NCI-H2171 treated with DMSO at 0.1 percent for 48 hours (cell line): ENCODE measurements at regions not wholly inside any gene's neighbourhood (a gene's known extent, or its start where the extent isn't known, plus 50 kb on each side); places are given as distances from the start of the nearest gene placed in this dataset.

Experiments used
- DNase-seq: peaks from one replicate; lab custom pipeline; 2025; lab: John Stamatoyannopoulos, UW

DNA sequence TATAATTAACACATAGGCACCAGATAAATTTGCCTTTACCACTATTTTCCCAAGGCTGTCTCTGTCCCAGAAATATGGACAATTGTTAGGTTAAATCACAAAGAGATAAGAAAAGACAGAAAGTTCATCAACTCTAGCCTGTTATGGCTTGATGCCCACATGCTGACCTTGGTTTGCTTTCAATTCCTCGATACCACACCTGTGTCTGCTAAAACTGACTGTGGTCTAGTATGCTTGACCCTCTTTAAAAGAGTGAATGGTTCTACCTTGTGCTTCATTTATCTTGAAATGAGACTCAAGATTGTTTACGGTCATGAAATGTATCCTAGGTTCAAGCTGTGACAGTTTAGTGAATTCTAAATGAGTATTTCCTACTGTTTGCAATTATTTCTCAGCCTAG, 909.0 kb upstream of the LRRTM1 start:
- no peak for DNase-seq

DNA sequence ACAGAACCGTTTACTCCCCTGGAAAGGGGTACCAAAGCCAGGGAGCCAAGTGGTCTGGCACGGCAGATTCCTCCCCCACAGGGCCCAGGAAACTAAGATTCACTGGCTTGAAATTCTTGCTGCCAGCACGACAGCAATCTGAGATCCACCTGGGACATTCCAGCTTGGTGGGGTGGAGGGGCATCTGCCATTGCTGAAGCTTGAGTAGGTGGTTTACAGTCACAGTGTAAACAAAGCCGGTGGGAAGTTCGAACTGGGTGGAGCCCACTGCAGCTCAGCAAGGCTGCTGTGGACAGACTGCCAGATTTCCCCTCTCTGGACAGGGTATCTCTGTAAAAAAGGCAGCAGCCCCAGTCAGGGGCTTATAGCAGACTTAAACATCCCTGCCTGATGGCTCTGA, 901.7 kb upstream of the LRRTM1 start:
- no peak for DNase-seq

DNA sequence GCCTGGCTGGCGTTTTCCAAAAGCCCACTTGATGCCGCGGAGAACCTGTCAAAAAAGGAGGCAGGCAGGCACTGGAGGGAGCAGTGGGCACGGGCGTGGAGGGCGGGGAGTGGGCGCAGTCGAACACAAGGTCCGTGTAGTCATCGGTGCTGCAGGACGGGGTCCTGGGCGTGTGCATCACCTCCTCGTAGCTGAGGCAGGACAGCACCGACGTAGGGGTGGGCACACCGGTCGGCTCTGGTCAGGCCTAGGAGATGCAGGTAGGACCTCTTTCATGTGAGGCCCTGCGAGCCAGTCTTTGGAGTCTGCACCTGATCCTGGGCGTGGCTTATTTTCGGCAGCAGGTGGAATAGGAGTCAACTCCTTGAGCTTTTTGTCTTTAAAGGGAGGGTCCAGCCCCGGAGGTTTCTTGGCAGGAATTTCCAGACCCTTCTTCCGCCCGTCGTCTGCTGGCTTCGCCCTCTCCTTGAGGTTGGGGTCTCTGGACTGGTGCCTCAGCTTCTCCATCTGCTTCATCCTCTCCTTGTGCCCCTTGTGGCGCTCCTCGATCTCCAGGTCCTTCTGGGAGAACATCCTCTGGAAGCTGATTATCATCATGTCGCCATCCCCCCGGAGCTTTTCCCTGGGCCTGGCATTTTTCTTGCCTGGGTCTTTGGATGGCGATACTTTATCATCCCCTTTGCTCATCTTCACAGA, 892.5 kb upstream of the LRRTM1 start:
- no peak for DNase-seq

DNA sequence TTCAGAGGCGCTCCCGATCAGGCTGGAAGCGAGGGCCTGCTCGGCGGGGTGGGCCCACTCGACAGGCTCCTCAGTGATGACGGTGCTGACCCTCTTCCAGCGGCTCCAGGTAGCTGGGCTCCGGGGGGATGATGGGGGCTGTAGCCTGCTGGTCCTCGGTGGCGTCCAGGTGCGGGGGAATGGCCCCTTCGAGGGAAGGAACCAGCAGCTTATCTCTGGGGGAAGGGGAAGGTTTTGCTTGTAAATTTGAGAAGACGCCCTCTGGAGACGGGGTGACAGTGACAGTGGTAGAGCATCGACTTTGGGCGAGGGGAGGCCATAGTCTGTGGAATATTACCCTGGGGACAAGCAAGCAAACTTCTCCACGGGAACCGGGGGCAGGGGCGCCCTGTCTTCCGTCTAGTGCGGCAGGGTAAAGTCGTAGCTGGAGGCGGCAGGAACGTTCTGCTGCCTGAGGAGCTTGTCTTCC, 891.9 kb upstream of the LRRTM1 start:
- no peak for DNase-seq

DNA sequence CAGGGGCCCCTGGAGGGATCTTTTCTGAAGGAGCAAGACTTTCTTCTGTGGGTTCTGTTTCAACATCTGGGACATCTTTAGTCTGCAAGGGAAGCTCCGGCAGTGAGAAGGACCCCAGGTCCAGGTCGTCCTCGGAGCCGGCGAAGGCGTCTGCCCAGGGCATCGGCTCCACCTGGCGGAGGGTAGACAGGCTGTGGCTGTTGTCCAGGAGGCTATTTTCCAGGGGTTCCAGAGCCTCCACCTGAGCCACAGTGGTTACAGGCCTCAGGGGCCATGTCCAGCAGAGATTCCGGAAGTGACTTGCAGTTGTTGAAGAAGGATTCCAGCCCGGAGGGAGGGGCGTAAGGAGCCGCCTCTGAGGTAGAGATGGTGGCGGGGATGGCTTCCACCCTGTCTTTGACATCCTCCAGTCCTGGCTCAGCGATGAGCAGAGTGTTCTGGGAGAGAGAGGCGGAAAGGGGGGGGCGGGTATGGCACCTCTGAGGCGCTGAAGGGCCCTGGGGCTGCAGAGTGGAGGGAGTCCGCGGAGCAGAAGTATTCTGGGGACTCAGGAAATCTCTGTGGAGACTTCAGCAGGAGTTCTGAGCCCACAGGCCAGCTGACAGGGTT, 891.3 kb upstream of the LRRTM1 start:
- no peak for DNase-seq

DNA sequence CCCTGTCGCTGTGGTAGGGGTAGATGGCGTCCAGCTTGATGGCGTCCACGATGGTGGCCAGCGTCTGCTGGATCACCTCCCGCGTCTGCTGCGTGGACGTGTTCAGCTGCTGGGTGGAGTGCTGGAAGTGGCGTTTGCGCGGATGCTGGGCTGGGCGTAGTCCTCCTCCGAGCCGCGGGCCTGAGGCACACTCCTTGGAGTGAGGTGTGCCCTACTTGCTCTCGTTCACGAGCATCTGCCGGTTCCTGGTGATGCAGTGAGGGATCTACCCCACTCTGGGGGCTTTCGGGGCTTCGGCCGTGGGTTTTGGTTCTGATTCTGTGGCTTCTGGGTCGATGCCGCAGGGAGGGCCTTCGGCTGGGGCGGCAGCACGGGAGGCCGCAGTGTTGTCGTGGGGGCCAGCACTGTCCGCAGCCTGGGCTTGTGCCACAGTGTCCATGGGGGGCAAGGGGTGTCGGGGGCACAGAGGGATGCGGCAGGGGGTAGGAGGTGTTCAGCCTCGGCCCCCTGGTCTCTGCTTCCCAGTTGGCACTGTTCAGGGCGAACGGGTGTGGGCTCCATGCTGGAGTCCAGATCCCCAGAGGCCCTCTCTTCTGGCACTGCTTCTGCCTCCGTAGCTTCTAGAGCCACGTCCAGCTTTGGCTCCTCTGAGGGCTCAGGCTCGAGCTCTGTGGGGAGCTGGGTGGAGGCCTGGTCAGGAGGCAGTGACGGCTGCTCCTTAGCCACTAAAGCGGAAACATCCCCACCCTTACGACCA, 890.6 kb upstream of the LRRTM1 start:
- DNase-seq = no peak

DNA sequence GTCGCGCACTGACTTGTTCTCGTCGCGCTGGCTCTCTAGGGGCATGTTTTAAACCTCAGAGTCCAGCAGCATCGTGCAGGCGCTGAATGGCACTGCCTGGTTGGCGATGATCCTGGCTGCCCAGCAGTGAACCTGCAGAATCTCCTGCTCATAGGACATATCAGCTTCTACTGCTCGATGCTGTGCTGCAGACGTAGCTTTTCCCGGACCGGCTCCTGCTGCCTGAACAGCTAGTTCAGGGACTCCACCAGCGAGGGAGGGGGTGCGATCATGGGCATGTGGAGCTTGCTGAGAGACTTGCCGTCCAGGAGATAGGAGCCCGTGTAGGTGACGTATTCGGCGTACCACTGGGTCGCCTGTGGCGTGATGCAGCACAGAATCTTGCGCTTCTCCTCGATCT, 890.0 kb upstream of the LRRTM1 start:
- DNase-seq = no peak

DNA sequence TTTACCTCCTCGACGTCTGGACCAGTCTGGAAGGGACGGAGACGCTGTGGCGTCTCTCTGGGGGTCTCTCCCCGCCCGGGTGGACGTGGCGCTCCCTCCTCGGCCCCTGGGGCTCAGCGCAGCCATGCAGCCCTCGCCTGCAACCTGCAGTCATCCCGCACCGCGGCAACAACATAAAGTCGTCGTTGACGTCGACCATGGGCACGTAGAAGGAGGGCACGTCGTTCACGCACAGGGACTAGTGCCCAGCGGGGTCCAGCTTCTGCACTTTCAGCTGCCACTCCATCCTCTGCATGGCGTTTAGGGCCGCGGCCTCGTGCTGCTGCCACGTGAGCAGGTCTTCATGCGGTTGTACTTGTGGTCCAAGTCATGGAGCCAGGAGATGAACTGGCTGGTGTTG, 889.6 kb upstream of the LRRTM1 start:
- no peak for DNase-seq

DNA sequence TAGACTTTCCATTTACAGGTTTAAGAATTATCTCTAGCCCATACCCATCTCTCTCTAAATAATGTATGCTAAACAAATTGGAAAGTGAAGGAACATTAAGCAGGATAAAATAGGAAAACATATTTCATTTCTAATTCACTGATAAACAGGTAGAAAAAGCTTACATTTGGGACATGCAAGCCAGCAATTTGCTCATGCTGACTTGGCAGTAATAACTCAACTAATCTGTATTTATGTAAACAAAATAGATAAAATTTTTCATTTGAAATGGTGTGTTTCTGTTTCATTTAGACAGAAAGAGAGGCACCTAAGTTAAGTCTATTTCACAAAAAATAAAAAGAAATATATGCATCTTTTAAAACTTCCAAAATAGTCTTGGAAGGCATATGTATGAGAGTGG, 877.3 kb upstream of the LRRTM1 start:
- no peak for DNase-seq

DNA sequence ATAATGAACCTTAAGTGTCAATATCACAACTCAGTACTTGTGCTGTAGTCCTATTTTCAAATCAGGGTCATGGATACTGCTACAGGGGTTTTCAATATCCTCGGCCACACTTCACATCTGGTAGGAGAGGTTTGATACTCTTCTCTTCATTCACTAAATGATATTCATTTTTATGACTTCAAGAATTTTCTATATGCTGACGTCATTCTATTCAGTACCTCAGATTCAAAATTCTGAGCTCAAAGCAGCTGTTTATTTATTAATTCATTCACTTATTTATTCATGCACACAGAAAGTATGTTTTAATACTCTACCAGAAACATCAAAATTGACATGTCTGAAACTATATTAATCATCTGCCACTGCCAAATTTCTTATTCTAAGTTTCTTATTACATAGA, 866.9 kb upstream of the LRRTM1 start:
- DNase-seq = no peak

DNA sequence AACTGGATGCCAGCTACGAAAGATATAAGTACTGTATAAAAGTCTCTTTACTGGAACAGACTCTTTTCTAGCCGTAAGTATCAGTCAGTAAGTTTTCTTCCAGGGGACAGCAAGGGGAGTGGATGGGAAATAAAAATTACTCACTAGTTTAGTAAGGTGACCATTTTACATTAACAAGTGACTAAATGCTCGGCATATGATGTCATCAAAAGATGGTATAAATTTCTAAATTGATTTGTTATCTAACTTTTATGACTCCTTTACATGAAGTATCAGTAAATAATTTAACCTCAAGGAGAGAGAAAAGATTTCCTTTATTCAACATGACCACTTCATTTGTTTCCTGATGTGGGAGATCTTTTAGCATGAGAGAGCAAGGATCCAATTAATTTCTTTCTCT, 859.0 kb upstream of the LRRTM1 start:
- no peak for DNase-seq

DNA sequence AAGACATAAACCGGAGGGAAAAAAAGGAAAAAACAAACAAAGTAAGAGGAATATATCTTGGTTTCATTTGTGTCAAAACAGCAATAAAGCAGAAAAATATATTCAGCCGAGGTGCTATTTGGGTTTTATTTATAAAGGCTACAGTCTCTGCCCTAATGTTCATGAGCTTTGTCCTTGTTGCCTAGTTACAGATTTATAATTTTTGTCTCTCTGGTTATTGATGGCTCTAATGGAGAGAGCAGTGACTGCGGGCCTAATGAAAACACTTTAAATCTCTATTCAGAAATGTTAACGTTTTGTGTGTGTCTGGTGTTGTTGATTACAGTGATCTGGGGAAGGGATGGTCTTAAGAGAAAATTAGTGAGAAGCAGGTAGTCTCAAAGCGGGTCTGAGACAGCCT, 854.0 kb upstream of the LRRTM1 start:
- no peak for DNase-seq

DNA sequence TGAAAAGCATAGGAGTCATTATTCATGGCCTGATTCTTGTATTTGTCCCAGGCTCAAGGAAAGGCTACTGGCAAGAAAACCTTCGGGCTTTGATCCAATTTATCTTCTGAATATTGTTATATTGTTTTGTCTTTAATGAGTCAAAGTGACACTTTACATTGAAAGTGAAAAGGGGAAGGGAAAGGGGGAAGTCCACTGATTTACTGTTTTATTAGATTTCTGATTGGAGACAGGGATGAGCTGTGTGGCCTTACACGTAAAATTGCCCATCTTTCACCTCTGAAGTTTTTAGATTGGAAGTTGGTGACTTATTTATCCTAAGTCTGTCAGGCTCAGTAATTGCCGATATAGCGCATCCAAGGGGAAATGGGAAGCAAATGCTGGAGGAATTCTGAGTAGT, 843.8 kb upstream of the LRRTM1 start:
- no peak for DNase-seq

DNA sequence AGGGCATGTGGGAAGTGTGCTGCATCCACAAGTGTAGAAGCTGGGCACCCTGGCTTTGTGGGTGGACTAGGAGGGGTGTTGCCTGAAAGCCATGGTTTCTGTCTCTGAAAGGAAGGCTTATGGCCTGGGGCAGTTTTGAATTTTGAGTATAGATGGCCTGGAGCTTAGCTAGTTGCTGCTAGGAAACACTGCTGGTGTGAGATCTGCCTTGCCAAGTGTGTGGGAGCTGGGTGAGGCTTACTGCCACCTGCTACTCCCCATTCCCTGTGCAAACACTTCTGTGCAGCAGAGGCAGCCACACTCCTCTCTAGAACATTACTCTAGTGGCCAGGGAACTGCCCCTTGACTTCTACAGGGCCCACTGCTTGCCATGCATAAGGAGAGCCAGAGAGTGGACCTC, 831.7 kb upstream of the LRRTM1 start:
- DNase-seq = no peak

DNA sequence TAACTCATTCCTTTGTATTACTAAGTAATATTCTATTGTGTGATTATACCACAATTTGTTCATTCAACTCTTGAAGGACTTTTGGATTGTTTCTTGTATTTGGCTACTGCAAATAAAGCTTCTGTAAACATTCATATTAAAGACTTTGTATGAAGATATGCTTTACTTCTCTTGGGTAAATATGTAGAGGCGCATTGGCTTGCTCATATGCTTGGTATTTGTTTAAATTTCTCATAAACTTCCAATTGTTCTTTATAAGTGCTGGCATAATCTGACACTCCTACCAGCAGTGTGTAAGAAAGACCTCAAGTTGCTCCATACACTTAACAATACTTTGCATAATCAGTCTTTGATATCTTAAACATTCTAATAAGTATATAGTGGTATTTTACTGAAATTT, 792.8 kb upstream of the LRRTM1 start:
- no peak for DNase-seq

DNA sequence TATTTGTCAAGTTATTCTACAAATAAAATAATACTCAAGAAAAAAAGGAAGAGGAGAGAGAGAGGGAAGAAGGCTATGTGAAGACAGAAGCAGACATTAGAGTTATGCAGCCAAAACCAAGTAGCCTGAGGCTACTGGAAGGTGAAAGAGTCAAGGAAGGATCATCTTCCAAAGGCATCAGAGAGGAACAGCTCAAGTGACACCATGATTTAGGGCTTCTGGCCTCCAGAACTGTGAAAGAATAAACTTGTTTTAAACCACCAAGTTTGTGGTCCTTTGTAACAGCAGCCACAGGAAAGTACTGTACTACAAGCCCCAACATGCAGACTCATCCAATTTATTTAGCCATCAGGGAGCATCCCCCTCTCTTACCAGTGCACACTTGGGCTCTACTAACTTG, 788.5 kb upstream of the LRRTM1 start:
- DNase-seq = no peak

DNA sequence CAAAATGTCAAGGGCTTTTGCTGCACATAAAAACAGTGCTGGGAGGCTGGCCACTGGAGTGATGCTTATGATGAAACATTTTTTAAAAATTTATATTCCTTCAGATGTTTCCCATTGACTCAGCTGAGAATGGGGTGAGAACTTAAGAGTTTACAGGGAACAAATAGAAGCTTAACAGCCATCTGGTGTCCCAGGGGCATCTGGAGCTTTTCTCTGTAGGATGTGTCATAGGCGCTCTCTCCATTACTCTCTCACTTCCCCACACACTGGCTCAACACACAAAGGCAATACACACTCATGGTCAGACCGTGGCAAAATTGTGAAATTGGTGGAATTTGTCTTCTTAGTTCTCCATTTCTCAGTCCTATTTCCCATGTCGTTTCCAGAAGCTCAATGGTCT, 783.1 kb upstream of the LRRTM1 start:
- no peak for DNase-seq

DNA sequence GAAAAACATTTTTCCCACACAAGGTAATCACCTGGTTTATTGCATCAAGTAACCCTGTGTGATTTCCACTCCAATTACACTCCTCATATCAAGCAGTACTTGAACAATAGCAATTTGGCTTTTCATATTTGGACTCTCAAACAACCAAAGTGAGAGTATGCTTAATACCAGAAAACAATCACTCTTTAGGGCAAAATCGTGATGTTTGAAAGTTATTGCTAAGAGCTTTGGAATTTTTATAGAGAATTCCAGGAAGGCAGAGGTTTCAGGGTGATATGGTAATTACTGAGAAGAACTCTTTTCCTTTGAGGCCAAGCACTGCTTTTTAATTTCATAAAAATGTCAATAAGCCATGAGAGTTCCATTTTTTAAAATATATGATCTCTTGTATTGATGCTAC, 779.5 kb upstream of the LRRTM1 start:
- no peak for DNase-seq

DNA sequence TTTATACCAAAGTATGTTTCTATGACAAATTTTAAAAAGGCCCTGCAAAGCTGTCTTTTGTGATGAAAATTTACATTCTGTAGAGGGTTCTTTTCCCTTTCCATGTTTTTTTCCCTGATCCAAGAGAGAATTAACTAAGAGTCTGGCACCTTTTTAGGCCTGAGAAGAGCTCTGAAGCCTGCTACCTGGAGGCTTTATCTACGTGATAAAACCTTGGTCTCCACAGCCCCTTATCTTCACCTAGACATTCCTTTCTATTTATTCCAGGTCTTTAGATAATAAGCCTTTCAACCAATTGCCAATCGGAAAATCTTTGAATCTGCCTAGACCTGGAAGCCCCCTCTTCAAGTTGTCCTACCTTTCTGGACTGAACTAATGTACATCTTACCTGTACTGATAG, 774.1 kb upstream of the LRRTM1 start:
- no peak for DNase-seq

DNA sequence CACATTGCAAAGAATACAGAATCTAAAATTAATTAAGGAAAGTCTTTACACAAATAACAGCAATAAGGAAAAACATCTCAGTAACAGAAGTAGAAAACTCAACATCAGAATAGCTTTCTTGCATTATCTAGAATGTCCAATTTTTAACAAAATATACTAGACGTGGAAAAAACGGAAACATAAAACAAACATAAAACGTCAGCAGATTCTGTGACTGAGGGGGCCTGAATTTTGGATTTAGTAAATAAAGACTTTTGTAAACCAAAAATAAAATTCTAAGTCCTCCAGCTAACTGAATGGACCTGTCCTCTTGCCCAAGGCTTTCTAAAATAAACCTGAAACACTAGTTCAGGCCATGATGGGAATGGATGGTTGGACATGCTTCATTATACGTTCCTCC, 773.5 kb upstream of the LRRTM1 start:
- DNase-seq = no peak

DNA sequence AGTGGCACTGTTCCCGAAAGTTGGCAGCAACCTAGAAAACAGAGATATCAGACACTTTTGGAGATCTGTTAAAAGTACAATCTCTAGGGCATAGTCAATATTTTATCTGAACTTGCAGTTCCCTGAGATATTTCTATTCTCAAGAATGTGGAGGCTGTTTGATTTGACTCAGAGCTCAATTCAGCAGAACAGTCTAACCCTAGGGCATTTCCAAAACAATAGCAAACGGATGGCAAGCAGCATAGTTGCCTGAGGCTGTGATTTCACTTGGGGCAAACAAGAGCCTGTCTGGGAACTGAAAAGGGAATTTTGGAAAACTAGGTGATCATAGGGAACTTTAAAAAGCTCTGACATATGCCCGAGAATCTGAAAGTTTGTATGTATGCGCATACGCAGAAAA, 772.8 kb upstream of the LRRTM1 start:
- DNase-seq = no peak

DNA sequence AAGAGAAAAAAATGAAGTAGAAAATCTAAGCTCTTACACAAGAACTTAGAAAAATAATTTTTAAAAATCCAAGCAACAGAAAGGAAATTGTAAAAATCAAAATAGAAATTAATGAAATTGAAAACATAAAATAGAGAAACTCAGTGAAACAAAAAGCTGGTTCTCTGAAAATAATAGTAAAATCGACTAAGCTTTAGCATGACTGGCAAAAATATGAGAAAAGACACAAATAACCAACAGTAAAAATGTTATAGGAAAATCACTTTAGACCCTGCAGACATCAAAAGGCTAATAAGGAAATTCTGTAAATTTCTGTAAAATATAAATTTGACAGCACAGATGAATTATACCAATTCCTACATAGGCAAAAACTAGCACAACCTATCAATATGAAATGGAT, 768.9 kb upstream of the LRRTM1 start:
- DNase-seq = no peak

DNA sequence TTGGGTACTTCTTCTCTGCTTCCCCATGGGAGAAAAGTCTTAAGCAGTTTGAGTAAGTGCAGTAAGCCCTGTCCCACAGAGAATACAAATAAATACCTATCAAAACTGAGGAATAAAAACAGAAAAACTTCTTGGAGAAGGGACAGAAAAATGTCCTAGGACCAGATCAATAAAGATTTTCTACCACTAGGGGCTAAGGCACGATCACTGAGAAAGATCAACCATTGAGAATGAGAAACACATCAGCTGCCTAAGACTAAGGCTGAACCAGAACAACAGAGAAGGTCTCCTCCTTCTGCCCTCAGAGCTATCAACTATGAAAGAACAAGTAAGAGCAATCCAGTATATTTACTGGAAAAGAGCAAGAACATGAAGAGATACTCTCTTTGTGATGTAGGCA, 763.6 kb upstream of the LRRTM1 start:
- DNase-seq = no peak

DNA sequence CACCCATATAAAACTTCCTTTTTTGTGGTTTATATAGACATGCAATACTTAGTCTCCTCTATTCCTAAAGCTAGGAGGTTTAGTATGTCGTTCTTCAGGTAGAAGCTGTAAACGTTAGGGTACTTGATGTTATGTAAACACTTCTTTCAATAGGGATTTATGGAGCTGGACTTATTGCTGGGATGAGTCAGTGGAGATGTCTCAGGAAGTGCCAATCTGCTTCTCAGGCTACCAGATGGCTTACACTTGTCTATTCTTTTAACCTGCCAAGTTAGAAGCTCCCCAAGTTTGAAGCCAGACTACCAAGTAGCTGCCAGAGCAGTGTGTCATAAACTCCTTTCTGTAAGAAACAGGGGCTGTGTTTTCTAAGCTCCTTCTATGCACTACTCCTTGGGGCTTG, 756.5 kb upstream of the LRRTM1 start:
- DNase-seq = no peak
